ENCODE measurements at regions not wholly inside any gene's neighbourhood (a gene's known extent, or its start where the extent isn't known, plus 50 kb on each side); places are given as distances from the start of the nearest gene placed in this dataset.

GRCh38 chr18:39701055-39701783 lies 2135.6 kb upstream of the CELF4 start (continued):
- TF ChIP-seq ZNF331 (CRISPR knock-in tag; IDR thresholded peaks at IDR 0.05; ENCODE audit: low read depth) (no peak), CREB1 (CRISPR knock-in tag; IDR thresholded peaks at IDR 0.05; ENCODE audit: low read depth) (no peak), ZNF462 (CRISPR knock-in tag; IDR thresholded peaks at IDR 0.05) (no peak), POLR2AphosphoS5 (IDR thresholded peaks at IDR 0.05; ENCODE audit: low read depth) (no peak), NANOG (IDR thresholded peaks at IDR 0.05; ENCODE audit: borderline replicate concordance) (no peak), JUNB (IDR thresholded peaks at IDR 0.05; ENCODE audit: unreplicated experiment) (no peak), EZH2 (IDR thresholded peaks at IDR 0.05; ENCODE audit: low read depth, unreplicated experiment) (no peak), ZNF114 (CRISPR knock-in tag; IDR thresholded peaks at IDR 0.05) (no peak)

- Histone ChIP-seq H3F3A (replicated peaks; ENCODE audit: low read depth) (no peaks in the 10 kb centered on the region), H3K4me1 (ENCODE audit: insufficient read depth) (peaks cover 14% of the 10 kb centered on the region), H3K36me3 (ENCODE audit: insufficient read depth) (no peaks in the 10 kb centered on the region), H3K4me3 (no peak overlapping the region), H3K27ac (ENCODE audit: low read depth) (no peak overlapping the region), H3K9me2 (ENCODE audit: insufficient read depth) (no peaks in the 10 kb centered on the region), H3K27me3 (ENCODE audit: insufficient read depth) (no peaks in the 10 kb centered on the region), H3K79me2 (replicated peaks; ENCODE audit: insufficient read depth) (no peaks in the 10 kb centered on the region; the same call in 1 of the 2 replicates), H2AFZ (no peak overlapping the region), H4K20me1 (replicated peaks; ENCODE audit: insufficient read depth) (0 out of 2 replicates have a peak, but pooled peaks cover 3% of the 10 kb centered on the region), H3K4me2 (no peak overlapping the region)
- Mint-ChIP-seq H3K4me1 (peaks cover 8% of the 10 kb centered on the region), H3K27ac (no peak overlapping the region), H3K4me3 (no peak overlapping the region), H3K36me3 (ENCODE audit: low read depth) (no peaks in the 10 kb centered on the region), H3K9me3 (no peaks in the 10 kb centered on the region), H3K27me3 (ENCODE audit: insufficient read depth, low read depth, poor library complexity) (peaks cover 4% of the 10 kb centered on the region)
- no peak for ATAC-seq
- DNase-seq (ENCODE audit: low spot score), result no peak
- TF ChIP-seq ETS1 (IDR thresholded peaks at IDR 0.05) (no peak), REST (IDR thresholded peaks at IDR 0.05; ENCODE audit: unreplicated experiment) (no peak)
Observed at GRCh38 chr18:39699340-39699964, 2133.9 kb upstream of the CELF4 start.

Measured in GM23338 (cell line).